H1 (cell line): ENCODE measurements at regions not wholly inside any gene's neighbourhood (a gene's known extent, or its start where the extent isn't known, plus 50 kb on each side); places are given as distances from the start of the nearest gene placed in this dataset.

Experiments
- CTCF ChIA-PET: fragments of 300-600 bp; sonication (Branson Sonifier 250); formaldehyde crosslinking; loops from one replicate; lab custom pipeline; 2021; ENCODE audit not compliant: partially characterized antibody; lab: Charles Lee
- POLR2A ChIA-PET: fragments of 300-600 bp; sonication (Branson Sonifier 250); formaldehyde crosslinking; loops from one replicate; lab custom pipeline; 2021; ENCODE audit warnings: inconsistent platforms; ENCODE audit not compliant: partially characterized antibody; lab: Charles Lee
- DNase-seq, 2 experiments: peaks; one replicate each; pipeline versions ENCODE4 v3.0.0 to v3.0.0-alpha.2; 2010 to 2022; ENCODE audit warnings: low spot score in 2 of 2, low read depth in 1 of 2, mixed read lengths in 1 of 2
- FAIRE-seq: peaks from 2 replicates; lab custom pipeline; 2011; peaks lifted over from hg19 to GRCh38; lab: Jason Lieb, UNC
- H2AFZ ChIP-seq: 2 replicates; pipeline ENCODE4 v1.8.1; 2012; ENCODE audit warnings: low read length, inconsistent platforms
- H2AK5ac ChIP-seq: 2 replicates; pipeline ENCODE4 v1.6.1; 2013; ENCODE audit warnings: low read depth, low read length
- H2BK120ac ChIP-seq: replicated peaks from 2 replicates; pipeline ENCODE3; 2013; ENCODE audit warnings: low read depth, low read length, inconsistent platforms
- H2BK12ac ChIP-seq: 2 replicates; pipeline ENCODE4 v1.6.1; 2013; ENCODE audit warnings: low read depth, low read length
- H2BK15ac ChIP-seq: 2 replicates; pipeline ENCODE4 v1.6.1; 2013; ENCODE audit warnings: low read length
- H2BK20ac ChIP-seq: 2 replicates; pipeline ENCODE4 v1.6.1; 2013; ENCODE audit warnings: low read length
- H2BK5ac ChIP-seq: 2 replicates; pipeline ENCODE4 v1.6.1; 2013; ENCODE audit warnings: low read depth, low read length
- H3K14ac ChIP-seq: 2 replicates; pipeline ENCODE4 v1.6.1; 2013; ENCODE audit warnings: inconsistent platforms; ENCODE audit not compliant: insufficient read length
- H3K18ac ChIP-seq: 2 replicates; pipeline ENCODE4 v1.6.1; 2013; ENCODE audit warnings: low read length; ENCODE audit errors: extremely low read depth
- H3K23ac ChIP-seq: 2 replicates; pipeline ENCODE4 v1.6.1; 2013; ENCODE audit warnings: inconsistent platforms; ENCODE audit not compliant: insufficient read length
- H3K23me2 ChIP-seq: 2 replicates; pipeline ENCODE4 v1.6.1; 2013; ENCODE audit warnings: low read depth, low read length
- H3K27ac ChIP-seq: 2 replicates; pipeline ENCODE4 v1.6.1; 2011; ENCODE audit warnings: low read depth, low read length, inconsistent platforms
- H3K27me3 ChIP-seq, 4 experiments: replicated peaks in 1 of 4; 1 replicate in 1 of 4; 2 replicates in 3 of 4; pipeline versions ENCODE4 v1.6.1 to v1.8.1; 2011 to 2013; ENCODE audit warnings: low read length in 3 of 4, mild to moderate bottlenecking in 3 of 4, inconsistent platforms in 2 of 4, mixed read lengths in 2 of 4, moderate library complexity in 1 of 4; ENCODE audit not compliant: control insufficient read depth in 3 of 4, insufficient read depth in 3 of 4; ENCODE audit errors: extremely low read depth in 1 of 4
- H3K36me3 ChIP-seq, 4 experiments: 2 replicates each; pipeline versions ENCODE4 v1.6.1 to v1.8.1; 2011 to 2013; ENCODE audit warnings: mild to moderate bottlenecking in 4 of 4, low read length in 3 of 4, moderate library complexity in 2 of 4, control low read depth in 1 of 4, inconsistent platforms in 1 of 4; ENCODE audit not compliant: insufficient read depth in 4 of 4, control insufficient read depth in 2 of 4
- H3K4ac ChIP-seq: replicated peaks from 2 replicates; pipeline ENCODE3; 2013; ENCODE audit warnings: low read length, low read depth, mixed read lengths, inconsistent platforms; ENCODE audit not compliant: insufficient read length
- H3K4me1 ChIP-seq, 4 experiments: replicated peaks in 1 of 4; 1 replicate in 1 of 4; 2 replicates in 3 of 4; pipeline versions ENCODE4 v1.6.1 to v1.8.1; 2011 to 2013; ENCODE audit warnings: low read length in 3 of 4, inconsistent platforms in 2 of 4, mixed read lengths in 1 of 4; ENCODE audit not compliant: insufficient read depth in 4 of 4, control insufficient read depth in 3 of 4
- H3K4me2 ChIP-seq, 2 experiments: 2 replicates each; pipeline versions ENCODE4 v1.6.1 to v1.8.1; 2011 to 2013; ENCODE audit warnings: low read depth in 2 of 2, low read length in 2 of 2, control low read depth in 1 of 2, inconsistent platforms in 1 of 2, mild to moderate bottlenecking in 1 of 2; ENCODE audit not compliant: insufficient read depth in 1 of 2
- H3K4me3 ChIP-seq, 4 experiments: fragments of 200-600, 300-600 bp in 1 of 4; sonication (generic), shearing (Covaris generic), sonication (Bioruptor Twin) in 1 of 4; 2 replicates each; pipeline versions ENCODE4 v1.5.1 to v1.8.1; 2011 to 2016; ENCODE audit warnings: low read length in 4 of 4, low read depth in 3 of 4, control low read depth in 2 of 4, inconsistent platforms in 2 of 4, mild to moderate bottlenecking in 2 of 4, mixed read lengths in 1 of 4, moderate library complexity in 1 of 4; ENCODE audit not compliant: insufficient read depth in 2 of 4; ENCODE audit errors: extremely low read depth in 1 of 4
- H3K56ac ChIP-seq: replicated peaks from 2 replicates; pipeline ENCODE3; 2013; ENCODE audit warnings: low read depth, mild to moderate bottlenecking, mixed read lengths, low read length, inconsistent platforms; ENCODE audit not compliant: insufficient read length
- H3K79me1 ChIP-seq: 2 replicates; pipeline ENCODE4 v1.6.1; 2013; ENCODE audit warnings: low read depth, low read length, control low read depth
- H3K79me2 ChIP-seq, 2 experiments: 2 replicates each; pipeline versions ENCODE4 v1.6.1 to v1.8.1; 2012 to 2013; ENCODE audit warnings: low read length in 2 of 2, mild to moderate bottlenecking in 2 of 2, inconsistent platforms in 1 of 2; ENCODE audit not compliant: insufficient read depth in 2 of 2, control insufficient read depth in 1 of 2
- H3K9ac ChIP-seq, 4 experiments: replicated peaks in 1 of 4; 1 replicate in 1 of 4; 2 replicates in 3 of 4; pipeline versions ENCODE4 v1.6.1 to v1.8.1; 2011 to 2013; ENCODE audit warnings: low read depth in 3 of 4, low read length in 3 of 4, control low read depth in 2 of 4, mild to moderate bottlenecking in 2 of 4, moderate library complexity in 2 of 4, inconsistent platforms in 1 of 4; ENCODE audit errors: extremely low read depth in 1 of 4
- H3K9me3 ChIP-seq, 2 experiments: 2 replicates each; pipeline versions ENCODE4 v1.6.1 to v1.8.1; 2012 to 2013; ENCODE audit warnings: mild to moderate bottlenecking in 2 of 2, moderate library complexity in 2 of 2, control low read depth in 1 of 2, inconsistent platforms in 1 of 2, low read depth in 1 of 2, low read length in 1 of 2, mixed read lengths in 1 of 2; ENCODE audit not compliant: insufficient read depth in 2 of 2
- H4K20me1 ChIP-seq, 2 experiments: replicated peaks in 1 of 2; 2 replicates each; pipeline versions ENCODE3 to v1.8.1; 2011 to 2013; ENCODE audit warnings: inconsistent platforms in 2 of 2, low read length in 2 of 2, mild to moderate bottlenecking in 1 of 2; ENCODE audit not compliant: insufficient read depth in 2 of 2, control insufficient read depth in 1 of 2
- H4K5ac ChIP-seq: 2 replicates; pipeline ENCODE4 v1.6.1; 2013; ENCODE audit warnings: low read length, low read depth, mixed read lengths, inconsistent platforms; ENCODE audit not compliant: insufficient read length
- H4K8ac ChIP-seq: 2 replicates; pipeline ENCODE4 v1.8.0; 2013; ENCODE audit warnings: mild to moderate bottlenecking, moderate library complexity, low read length, inconsistent platforms; ENCODE audit not compliant: insufficient read depth; ENCODE audit errors: extremely low read depth
- H4K91ac ChIP-seq: replicated peaks from 2 replicates; pipeline ENCODE3; 2013; ENCODE audit warnings: low read length, mixed read lengths, inconsistent platforms; ENCODE audit not compliant: insufficient read length
- ASH2L ChIP-seq: fragments of 200-600, 300-600 bp; sonication (generic); IDR thresholded peaks from one replicate; pipeline ENCODE4 v1.7.1; 2017; ENCODE audit warnings: low read length
- BACH1 ChIP-seq: IDR thresholded peaks from 2 replicates; pipeline ENCODE4 v1.6.1; 2012; ENCODE audit warnings: low read length, improper control_type of control experiment
- BCL11A ChIP-seq, 2 experiments: IDR thresholded peaks; one replicate each; pipeline ENCODE4 v1.6.1; 2011; ENCODE audit warnings: low read depth in 2 of 2, low read length in 2 of 2, mild to moderate bottlenecking in 2 of 2
- BRCA1 ChIP-seq: IDR thresholded peaks from 2 replicates; pipeline ENCODE4 v1.6.1; 2012; ENCODE audit warnings: low read depth, low read length, improper control_type of control experiment
- CBX5 ChIP-seq: fragments of 300-800, 300-1000 bp; sonication (generic); IDR thresholded peaks from 2 replicates; pipeline ENCODE4 v1.7.1; 2016; ENCODE audit warnings: antibody characterized with exemption, low read length, low read depth
- CBX8 ChIP-seq: fragments of 300-800, 300-1000 bp; sonication (generic); IDR thresholded peaks from 2 replicates; pipeline ENCODE4 v1.7.1; 2016; ENCODE audit warnings: low read depth, low read length, borderline replicate concordance
- CEBPB ChIP-seq: IDR thresholded peaks from 2 replicates; pipeline ENCODE4 v1.6.1; 2012; ENCODE audit warnings: low read depth, low read length
- CREB1 ChIP-seq: IDR thresholded peaks from 2 replicates; pipeline ENCODE4 v1.6.1; 2012; ENCODE audit warnings: inconsistent platforms
- EGR1 ChIP-seq: IDR thresholded peaks from 2 replicates; pipeline ENCODE4 v1.6.1; 2011; ENCODE audit warnings: low read depth, low read length, borderline replicate concordance
- EZH2 ChIP-seq: fragments of 200-600 bp; sonication (generic); IDR thresholded peaks from 2 replicates; pipeline ENCODE4 v1.7.1; 2012; ENCODE audit warnings: low read depth, mild to moderate bottlenecking, moderate library complexity, low read length, inconsistent platforms; ENCODE audit not compliant: severe bottlenecking
- JUND ChIP-seq: IDR thresholded peaks from 2 replicates; pipeline ENCODE4 v1.6.1; 2011; ENCODE audit warnings: mild to moderate bottlenecking, improper control_type of control experiment, low read length
- POLR2A ChIP-seq, 2 experiments: IDR thresholded peaks; 1 replicate in 1 of 2; 2 replicates in 1 of 2; pipeline ENCODE4 v1.6.1; 2011; ENCODE audit warnings: low read depth in 2 of 2, low read length in 2 of 2, mild to moderate bottlenecking in 2 of 2; ENCODE audit errors: control extremely low read depth in 1 of 2
- RFX5 ChIP-seq: IDR thresholded peaks from 2 replicates; pipeline ENCODE4 v1.6.1; 2011; ENCODE audit warnings: low read depth, low read length, improper control_type of control experiment, borderline replicate concordance
- SRF ChIP-seq: IDR thresholded peaks from 2 replicates; pipeline ENCODE4 v1.6.1; 2011; ENCODE audit warnings: mild to moderate bottlenecking, low read depth, low read length, moderate library complexity
- WGBS, 2 experiments: shearing (Covaris generic) in 1 of 2; methylation state at CpG; one replicate each; pipeline versions ENCODE4 v1.1.6 to v1.1.7; 2013 to 2015; ENCODE audit warnings: low lambda C conversion rate in 2 of 2, mixed read lengths in 2 of 2, inconsistent platforms in 1 of 2, low coverage in 1 of 2, missing lambda C conversion rate in 1 of 2; ENCODE audit not compliant: insufficient replicate concordance in 2 of 2, insufficient coverage in 1 of 2, insufficient read length in 1 of 2; ENCODE audit errors: extremely low coverage in 1 of 2, missing lambda C conversion rate in 1 of 2; 5-methylcytosine and 5-hydroxymethylcytosine counted together
- TF ChIP-seq, protein P1 (sequence below): IDR thresholded peaks from 2 replicates; pipeline ENCODE4 v1.6.1; 2012; ENCODE audit warnings: low read length, inconsistent platforms

DNA sequence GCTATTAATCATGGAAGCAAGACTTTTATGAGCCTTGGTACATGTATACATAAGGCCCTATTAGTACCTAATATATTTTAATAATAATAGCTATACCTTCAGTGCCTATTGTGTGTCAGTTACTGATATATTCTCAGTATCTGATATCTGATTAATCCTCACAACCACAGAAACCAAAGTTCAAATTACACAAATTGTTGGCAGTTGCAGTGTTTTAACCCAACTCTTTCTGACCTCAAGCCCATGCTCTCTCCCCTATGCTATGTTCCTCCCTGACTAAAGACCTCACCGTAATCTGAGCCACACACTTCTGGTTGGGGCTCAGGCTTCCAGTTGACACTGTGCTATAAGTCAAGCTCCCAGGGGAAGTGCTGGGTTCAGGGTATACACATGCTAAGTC, 214.4 kb downstream of the SPTSSA start:
- Histone ChIP-seq H3K4me2 (no peak overlapping the region), H2BK120ac (no peak overlapping the region), H3K4me1 (no peaks in the 10 kb centered on the region), H3K4ac (no peak overlapping the region), H3K9ac (no peak overlapping the region), H2BK20ac (no peak overlapping the region), H2BK12ac (no peak overlapping the region), H4K20me1 (no peaks in the 10 kb centered on the region), H3K27ac (no peak overlapping the region), H2AFZ (no peak overlapping the region), H3K23ac (no peak overlapping the region), H3K79me1 (no peaks in the 10 kb centered on the region), H3K36me3 (no peaks in the 10 kb centered on the region), H2BK15ac (no peak overlapping the region), H3K79me2 (no peaks in the 10 kb centered on the region), H4K91ac (no peak overlapping the region), H4K5ac (no peak overlapping the region), H3K18ac (no peak overlapping the region), H2AK5ac (no peak overlapping the region), H2BK5ac (no peak overlapping the region), H3K23me2 (no peaks in the 10 kb centered on the region), H3K4me3 (no peak overlapping the region), H4K8ac (no peak overlapping the region), H3K56ac (no peak overlapping the region), H3K14ac (no peak overlapping the region), H3K9me3 (no peaks in the 10 kb centered on the region), H3K27me3 (no peaks in the 10 kb centered on the region)
- 59% methylated on average over 1 of the region's 1 CpG; no CpG with 5 or more reads in 1 of the 2 experiments for WGBS, 2 experiments
- POLR2A ChIA-PET = interaction anchor here (0.6 kb wide), 1 partner anchor 817 kb away, joined by 5 read pairs; no protein-coding TSS in a partner anchor
- FAIRE-seq (no peak), DNase-seq (no peak)
- CTCF ChIA-PET = interaction anchor here (0.5 to 1.6 kb wide), 6 partner anchors 19 to 1248 kb away, joined by 3 to 6 read pairs (median 3); no protein-coding TSS in a partner anchor
- TF ChIP-seq, protein P1, sequence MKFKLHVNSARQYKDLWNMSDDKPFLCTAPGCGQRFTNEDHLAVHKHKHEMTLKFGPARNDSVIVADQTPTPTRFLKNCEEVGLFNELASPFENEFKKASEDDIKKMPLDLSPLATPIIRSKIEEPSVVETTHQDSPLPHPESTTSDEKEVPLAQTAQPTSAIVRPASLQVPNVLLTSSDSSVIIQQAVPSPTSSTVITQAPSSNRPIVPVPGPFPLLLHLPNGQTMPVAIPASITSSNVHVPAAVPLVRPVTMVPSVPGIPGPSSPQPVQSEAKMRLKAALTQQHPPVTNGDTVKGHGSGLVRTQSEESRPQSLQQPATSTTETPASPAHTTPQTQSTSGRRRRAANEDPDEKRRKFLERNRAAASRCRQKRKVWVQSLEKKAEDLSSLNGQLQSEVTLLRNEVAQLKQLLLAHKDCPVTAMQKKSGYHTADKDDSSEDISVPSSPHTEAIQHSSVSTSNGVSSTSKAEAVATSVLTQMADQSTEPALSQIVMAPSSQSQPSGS = no peak
- TF ChIP-seq BRCA1 (no peak), BACH1 (no peak), CEBPB (no peak), EGR1 (no peak), ASH2L (no peak), EZH2 (no peak), CBX5 (no peak), JUND (no peak), CREB1 (no peak), CBX8 (no peak), BCL11A (IDR thresholded peaks at IDR 0.05; ENCODE audit: low read depth in 2 of 2, low read length in 2 of 2) (no peak), SRF (no peak), POLR2A (IDR thresholded peaks at IDR 0.05; ENCODE audit: control extremely low read depth in 1 of 2, low read depth in 2 of 2, low read length in 2 of 2) (no peak), RFX5 (no peak)
